Head of caudate nucleus (tissue), 42 donors: ENCODE measurements at regions not wholly inside any gene's neighbourhood (a gene's known extent, or its start where the extent isn't known, plus 50 kb on each side); places are given as distances from the start of the nearest gene placed in this dataset.
"Not testable (repeated sequence)": the region's sequence is repeated elsewhere in the genome, so short reads cannot be mapped to it uniquely, and the experiment has no call there.

Experiments
- DNase-seq, 42 donors: peaks; one replicate each; pipeline versions ENCODE4 v3.0.0 to v3.0.0-alpha.2; 2020 to 2021; ENCODE audit warnings: mixed read lengths in 7 of 42
- intact Hi-C: fragments of 100-400 bp; cut with DNase I; formaldehyde crosslinking; loops from one replicate; pipeline ENCODE4 v1.15.0; 2022

DNA sequence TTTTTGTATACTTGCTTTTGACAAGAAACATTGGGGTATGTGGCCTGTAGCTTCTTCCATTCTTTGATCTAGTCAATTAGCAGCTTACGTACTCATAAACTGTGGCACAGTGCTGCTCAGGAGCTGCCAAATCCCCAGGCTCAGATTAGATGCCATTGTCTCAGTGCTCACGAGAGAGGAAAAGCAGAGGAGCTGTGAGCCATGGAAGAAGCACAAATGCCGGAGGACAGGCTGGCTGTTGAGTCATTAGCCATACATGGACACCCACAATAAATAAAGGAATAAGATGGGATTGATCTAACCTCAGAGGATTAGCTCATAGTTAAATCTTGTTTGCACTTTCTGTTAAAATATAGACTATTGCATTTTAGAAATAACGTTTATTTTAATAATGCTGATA, 121.7 kb downstream of the POSTN start:
- intact Hi-C loops = no loop called here
- no peak for DNase-seq

DNA sequence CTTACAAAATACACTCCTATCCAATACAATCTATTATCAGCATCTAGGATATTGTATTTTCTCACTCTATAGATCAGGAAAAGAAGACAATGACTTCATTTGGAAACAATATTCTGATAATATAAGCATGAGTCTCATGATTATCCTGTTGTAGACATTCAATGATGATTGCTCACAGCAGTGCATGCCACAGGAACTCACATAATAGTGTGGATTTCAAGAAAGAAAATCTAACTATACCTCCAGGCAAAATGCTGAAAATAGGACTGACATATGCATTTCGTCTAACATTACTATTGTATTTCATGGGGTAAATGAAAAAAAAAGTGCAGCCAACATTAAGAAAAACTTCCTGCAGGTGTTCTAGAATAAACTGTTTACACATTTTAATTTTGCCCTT, 122.6 kb downstream of the POSTN start:
- intact Hi-C loops = no loop called here
- no peak for DNase-seq

DNA sequence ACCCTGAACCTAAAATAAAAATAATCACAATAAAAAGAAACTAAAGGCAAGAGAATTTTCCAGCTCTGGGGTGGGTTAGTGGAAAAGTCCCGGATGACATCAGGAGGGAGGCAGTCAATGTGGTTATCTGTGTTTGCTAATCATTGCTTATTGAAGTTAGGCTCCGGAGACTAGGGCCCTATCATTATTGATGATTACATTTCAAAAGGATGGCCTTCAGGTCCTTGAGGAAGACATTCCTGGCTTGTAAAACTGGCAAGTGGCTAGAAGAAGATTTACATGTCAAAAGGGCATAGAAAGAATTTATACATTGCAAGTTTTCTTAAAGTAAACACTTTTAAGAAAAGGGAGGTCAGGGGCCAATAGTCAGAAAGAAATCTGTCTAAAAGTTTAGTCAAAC, 123.4 kb downstream of the POSTN start:
- no peak for DNase-seq
- intact Hi-C loops = no loop called here

DNA sequence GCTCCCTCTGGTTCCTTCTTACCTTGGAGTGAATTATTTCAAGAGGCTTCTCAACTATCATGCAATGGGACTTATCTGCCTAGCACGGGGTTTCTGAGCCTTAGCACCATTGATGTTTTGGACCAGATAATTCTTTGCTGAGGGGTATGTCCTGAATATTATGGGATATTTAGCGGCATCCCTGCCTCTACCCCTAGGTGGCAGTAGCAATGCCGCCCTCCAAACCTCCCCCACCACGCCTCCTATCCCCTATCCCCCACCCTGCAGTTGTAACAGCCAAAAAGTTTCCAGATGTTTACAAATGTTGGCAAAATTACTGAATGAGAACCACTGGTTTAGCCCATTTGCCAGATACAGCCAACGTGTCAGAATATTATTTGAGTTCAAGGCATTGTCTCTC, 125.5 kb downstream of the POSTN start:
- intact Hi-C loops = no loop called here
- DNase-seq = no peak

DNA sequence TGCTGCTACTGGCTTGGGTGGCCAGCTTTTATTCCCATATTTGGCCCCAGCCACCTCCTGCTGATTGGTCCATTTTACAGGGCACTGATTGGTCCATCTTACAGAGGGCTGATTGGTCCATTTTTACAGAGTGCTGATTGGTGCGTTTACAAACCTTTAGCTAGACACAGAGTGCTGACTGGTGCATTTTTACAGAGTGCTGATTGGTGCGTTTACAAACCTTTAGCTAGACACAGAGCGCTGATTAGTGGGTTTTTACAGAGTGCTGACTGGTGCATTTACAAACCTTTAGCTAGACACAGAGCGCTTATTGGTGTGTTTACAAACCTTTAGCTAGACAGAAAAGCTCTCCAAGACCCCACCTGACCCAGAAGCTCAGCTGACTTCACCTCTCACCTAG, 126.3 kb downstream of the POSTN start:
- intact Hi-C loops, DNase-seq: not testable (repeated sequence)

DNA sequence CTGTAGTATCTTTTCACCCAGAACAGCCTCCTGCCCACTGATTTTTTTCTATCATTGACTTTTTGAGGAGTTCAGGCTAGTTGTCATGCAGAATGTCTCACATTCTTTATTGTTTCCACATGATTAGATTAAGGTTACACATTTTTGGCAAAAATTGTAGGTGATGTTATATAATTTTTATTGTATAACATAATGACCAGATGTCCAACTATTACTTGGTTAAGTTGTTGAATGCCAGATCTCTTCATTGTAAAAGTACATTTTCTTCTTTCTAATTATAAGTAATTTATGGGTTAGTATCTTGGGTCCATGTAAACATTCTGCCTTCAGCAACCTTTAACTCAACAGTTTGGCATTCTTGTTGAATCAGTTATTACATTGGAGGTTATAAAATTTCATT, 138.4 kb downstream of the POSTN start:
- no peak for DNase-seq

DNA sequence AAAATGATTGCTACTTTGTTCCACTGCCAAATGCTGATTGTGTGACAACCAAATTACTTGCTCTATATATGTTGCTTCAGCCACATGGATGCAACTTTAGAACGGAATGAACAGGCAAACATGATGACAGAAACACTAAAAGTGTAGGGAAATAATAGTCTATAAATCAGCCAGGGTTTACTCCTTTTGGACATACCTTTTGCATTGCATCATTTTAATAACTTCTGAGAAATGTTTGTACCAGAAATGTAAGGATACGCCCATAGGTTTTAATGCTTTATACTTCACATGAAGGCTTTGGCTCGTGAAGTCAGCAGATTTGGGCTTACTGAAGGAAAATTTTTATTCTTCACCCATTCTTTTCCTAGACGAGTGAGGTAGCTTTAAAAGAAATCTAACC, 141.0 kb downstream of the POSTN start:
- intact Hi-C loops = no loop called here
- no peak for DNase-seq

More for the DNA sequence above, 138.4 kb downstream of the POSTN start:
- intact Hi-C loops = no loop called here

DNA sequence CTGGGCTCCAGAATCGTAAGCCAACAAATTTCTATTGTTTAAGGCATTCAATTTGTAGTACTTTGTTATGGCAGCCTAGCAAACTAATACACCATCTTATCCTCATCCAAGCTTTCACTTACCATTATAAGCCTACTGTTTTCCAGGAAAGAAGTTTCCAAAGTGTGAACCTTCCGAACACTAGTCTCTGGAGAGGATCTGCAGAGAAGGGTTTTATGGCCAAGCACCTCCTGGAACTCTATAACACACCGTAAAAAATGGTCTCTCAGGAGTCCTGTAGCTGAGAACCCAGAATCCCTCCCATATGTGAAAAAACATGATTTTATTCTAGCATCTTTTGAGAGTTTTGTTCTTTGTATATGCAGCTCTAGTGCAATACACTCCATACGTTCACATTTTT, 142.1 kb downstream of the POSTN start:
- no peak for DNase-seq
- intact Hi-C loops = no loop called here

DNA sequence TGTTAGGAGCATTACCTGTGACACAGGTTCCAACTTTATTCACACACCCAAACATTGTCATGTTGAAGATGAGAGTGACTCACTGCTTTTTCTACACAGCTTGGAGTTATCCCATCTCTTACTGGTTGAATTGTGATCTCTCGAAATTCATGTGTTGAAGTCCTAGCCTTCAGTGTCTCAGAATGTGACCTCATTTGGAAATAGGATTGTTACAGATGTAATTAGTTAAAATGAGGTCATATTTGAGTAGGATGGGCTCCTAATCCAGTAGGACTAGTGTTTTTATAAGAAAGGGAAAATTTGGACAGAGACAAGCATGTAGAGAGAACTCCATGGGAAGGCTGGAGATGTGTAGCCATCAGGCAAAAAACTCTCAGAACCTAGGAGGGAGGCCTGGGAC, 142.5 kb downstream of the POSTN start:
- no peak for DNase-seq
- intact Hi-C loops = no loop called here

DNA sequence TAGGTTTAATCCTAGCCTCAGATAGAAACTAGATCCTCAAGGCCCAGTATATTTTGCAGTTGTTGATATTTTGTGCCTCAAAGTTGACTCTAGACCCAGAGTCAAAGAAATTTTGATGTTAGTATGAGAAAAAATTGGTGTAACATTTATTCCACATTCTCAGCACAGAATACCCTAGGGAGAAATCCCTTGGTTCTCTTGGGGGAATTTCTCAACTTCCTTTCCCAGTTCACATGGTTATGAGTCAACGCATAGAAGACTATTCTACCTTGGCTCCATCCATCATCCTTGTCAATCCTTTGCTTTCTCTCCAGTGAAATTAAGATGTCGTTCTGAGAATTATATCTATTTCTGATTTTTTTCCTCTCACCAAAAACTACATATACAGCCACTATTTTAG, 145.3 kb downstream of the POSTN start:
- intact Hi-C loops = no loop called here
- no peak for DNase-seq

DNA sequence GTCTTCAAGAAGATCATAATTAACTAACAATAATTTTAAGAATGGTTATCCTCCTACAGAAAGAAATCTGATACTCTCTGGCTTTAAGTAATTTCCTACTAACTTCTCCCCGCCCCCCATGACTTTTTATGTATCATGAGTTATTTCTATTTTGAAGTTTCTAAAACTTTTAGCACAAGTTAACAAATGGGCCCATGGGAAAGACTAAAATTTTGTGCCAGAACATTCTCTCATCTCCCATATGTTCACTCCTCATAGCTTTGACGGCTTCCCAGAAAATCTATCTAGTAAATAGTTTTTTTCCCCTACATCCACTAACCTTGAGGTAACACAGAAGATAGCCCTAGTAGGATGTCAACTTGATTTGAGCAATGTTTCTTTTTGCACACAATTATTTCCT, 148.3 kb downstream of the POSTN start:
- intact Hi-C loops = no loop called here

DNA sequence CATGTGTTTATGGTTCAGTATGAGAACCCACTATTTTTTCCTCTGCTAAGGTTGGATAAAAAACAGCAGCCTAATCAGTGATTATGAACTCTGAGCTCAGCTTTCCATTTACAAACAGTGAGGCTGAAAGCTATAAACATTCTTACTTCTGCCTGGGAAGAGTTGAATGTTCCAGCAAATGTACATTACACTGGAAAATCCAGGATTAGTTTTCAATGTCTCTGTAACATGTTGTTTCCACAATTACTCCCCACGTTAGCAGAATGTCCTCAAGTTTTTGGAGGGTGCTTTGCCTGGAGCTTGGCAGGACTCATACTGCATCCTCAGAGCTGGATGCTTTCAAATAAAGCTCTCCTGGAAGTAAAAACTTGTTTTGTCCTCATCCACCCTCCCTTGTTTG, 150.4 kb downstream of the POSTN start:
- no peak for DNase-seq
- intact Hi-C loops = no loop called here

More for the DNA sequence above, 148.3 kb downstream of the POSTN start:
- DNase-seq = no peak

DNA sequence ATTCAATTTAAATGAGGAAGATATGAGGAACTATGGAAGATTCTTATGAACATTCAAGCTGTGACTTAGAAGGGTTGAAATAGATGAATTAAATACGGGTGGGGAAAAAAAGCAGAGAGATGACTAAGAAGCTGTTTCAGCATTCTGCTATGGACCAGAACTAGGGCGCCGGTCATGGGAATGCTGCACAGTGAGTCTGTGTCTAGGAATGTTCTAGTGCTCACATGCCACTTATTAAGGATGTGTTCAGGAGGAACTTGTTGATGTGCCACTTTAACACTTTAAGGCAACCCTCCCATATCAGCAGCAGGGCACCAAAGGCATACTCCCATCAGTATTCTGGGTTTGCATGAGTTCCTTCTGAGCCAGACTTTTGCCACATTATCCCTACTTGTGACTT, 152.1 kb downstream of the POSTN start:
- DNase-seq = no peak
- intact Hi-C loops = no loop called here

DNA sequence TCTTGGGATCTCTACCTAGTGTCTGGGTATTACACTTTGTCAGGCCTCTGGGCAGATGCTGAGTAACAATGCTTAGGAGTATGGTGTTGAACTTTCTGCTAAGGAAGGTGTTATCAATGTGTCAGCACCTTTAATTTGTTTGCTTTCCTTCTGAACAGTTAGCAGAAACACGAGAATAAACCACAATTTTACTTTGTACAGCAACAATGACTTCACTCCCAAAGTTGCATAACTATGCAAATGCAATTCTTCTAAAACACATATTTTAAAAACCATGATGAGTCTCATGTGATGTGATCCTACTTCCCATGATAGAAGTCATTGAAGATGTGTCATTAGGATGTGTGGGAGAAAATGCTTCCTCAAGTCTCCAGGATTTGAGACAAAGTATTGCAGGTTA, 155.0 kb downstream of the POSTN start:
- no peak for DNase-seq
- intact Hi-C loops = no loop called here

DNA sequence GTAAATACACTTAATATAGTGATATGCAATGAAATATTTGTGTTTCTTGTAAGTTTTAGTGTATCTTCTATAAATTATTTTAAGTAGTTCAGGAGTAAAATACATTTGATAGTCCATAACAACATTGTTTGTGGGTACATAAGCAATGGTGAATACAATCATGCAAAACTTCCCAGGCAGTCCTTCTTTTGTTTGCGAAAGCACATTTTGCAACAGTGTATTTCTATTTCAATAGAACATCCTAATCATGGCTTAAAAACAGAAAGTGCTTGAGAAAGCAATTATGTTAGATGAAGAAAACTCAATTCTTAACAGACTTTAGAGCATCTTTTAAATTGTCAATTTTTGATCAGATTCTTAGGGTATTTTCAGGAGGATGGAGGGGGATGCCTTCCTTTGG, 155.6 kb downstream of the POSTN start:
- intact Hi-C loops = no loop called here
- DNase-seq = no peak

DNA sequence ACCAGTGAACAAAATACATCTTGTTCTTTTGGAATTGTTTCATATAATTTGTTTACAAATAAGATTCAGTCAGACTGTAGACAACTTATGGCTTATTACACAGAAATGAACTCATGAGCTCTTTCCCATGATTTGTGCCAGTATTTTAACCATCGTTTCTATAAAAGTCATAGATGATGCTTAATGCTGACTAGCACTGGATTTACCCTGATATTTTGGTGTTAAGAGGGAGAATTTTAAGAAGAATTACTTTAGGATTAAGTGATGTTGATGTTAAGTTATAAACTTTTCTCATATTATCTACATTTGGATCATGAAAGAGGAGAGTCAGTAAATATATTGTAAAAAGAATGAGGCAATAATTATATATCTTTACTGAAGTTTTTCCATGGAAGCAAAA, 162.7 kb downstream of the POSTN start:
- no peak for DNase-seq
- intact Hi-C loops = no loop called here

DNA sequence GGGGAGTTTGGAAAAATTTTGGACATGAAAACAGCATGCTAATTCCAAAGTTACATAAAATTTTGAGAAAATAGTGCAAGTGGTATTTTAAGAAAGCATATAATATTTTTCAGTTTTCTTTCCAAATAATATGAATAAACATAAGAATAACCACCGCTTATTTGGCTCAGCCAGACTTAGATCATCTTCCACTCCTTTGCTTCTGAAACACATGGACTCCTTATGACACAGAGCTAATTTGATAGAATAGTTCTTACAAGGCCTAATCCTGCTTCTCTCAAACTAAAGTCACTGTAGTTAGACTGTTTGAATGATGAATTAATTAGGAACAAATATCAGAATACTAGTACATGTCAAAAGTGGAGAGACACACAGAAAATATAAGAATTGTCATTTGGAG, 165.5 kb downstream of the POSTN start:
- intact Hi-C loops = no loop called here
- DNase-seq = no peak

DNA sequence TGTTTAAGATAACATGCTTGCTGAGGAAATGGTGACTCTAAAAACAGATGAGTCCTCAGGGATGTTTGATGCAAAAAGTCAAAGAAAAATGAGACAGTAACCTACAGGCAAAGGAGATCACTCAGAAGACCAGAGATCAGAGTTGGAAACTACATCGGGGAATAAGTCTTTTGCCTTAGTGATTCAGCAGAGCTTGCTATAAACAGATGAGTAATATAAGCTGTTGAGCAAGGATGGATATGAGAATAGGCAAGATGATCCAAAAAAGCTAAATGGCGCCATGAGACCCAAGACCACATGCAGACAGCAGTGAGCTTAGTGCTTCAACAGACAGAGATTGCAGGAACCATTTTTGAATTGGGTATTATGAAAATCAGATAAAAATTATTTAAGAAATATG, 168.6 kb downstream of the POSTN start:
- no peak for DNase-seq
- intact Hi-C loops = no loop called here

DNA sequence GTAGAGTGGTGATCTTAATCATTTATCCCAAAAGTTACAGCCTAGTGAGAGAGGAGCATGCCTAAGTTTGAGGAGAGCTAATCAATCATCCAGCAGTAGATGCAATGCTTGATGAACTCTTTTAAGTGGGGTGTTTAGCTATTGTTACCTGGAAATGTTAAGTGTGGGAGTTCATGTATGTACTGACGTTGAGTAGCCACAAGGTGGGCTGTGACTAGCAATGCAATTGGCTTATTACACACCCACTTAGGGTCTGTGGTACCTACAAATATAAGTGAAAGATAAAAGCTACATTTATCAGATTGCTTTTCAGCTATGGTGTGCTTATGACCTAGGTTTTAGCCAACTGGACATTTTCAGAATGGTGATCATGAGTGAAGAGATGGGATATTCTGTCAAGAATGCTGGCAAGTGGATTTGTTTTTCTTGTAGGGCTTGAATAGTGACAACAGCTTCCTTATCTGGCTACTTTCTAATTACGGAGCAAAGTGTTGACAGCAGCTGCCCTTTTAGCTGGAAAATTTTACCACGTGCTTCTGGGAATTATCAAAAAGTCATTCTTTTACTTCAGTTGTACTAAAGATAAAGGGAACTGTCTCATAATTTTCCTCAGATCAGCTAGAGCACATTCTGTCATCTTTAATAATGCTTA, 170.6 kb downstream of the POSTN start:
- intact Hi-C loops = no loop called here
- no peak for DNase-seq

DNA sequence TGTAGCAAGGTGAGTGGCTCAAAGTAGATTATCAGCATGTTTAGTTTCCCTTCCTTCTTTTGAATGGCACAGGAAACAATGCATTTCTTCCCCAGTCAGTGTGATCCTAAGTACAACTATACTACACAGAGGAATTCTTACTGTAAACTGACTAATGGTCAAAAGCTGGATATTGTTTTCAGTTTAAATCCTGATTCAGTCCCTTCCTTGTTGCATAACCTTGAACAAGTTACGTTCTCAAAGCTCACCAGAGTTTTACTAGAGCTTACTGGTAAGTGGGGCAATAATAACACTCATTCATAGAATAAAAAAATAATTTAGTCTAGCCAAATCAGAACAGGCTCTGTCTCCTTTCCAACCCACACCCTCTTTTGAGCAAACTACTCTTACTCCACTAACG, 180.1 kb downstream of the POSTN start:
- intact Hi-C loops = no loop called here
- no peak for DNase-seq

DNA sequence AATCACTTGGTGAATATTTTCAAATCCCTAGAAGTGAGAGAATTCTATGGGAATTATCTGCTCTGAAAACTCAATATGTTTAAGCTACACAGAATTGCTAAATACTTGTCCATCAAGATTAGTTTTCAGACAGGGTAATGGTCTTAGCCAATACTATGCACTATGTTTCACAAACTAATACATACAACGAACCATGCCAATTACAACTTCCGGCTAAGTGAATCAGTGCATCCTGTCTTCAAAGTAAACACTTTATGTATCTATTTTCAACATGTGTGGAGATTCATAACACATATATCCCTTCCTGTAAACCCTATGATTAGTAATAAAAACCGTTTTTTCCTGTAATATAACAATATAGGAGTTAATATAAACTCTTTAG, 181.5 kb downstream of the POSTN start:
- intact Hi-C loops = no loop called here
- no peak for DNase-seq
